IMR-90 (cell line): ENCODE measurements at regions not wholly inside any gene's neighbourhood (a gene's known extent, or its start where the extent isn't known, plus 50 kb on each side); places are given as distances from the start of the nearest gene placed in this dataset.

Source experiments
- ATAC-seq: fragments of 200-7000 bp; cut with Tn5 transposase; 2 replicates; pipeline ENCODE4 v1.9.1; 2020; ENCODE audit warnings: low read depth, mild to moderate bottlenecking, moderate library complexity
- BruUV-seq: library from RNA; stranded (reverse); fragments of 400-500 nt; replicated peaks from 2 replicates; lab custom pipeline; 2021; lab: Mats Ljungman, UMichigan
- CTCF ChIA-PET: fragments of 300-600 bp; formaldehyde crosslinking; extraction: SDS; loops from one replicate; lab custom pipeline; 2021; ENCODE audit warnings: antibody characterized with exemption; lab: Yijun Ruan, JAX
- POLR2A ChIA-PET: fragments of 300-600 bp; sonication (Branson Sonifier 250); formaldehyde crosslinking; loops from one replicate; lab custom pipeline; 2022; ENCODE audit warnings: antibody characterized with exemption; ENCODE audit not compliant: unreplicated experiment; lab: Charles Lee
- DNase-seq: peaks from one replicate; pipeline ENCODE4 v3.0.0; 2013
- H2AFZ ChIP-seq: replicated peaks from 2 replicates; pipeline ENCODE3; 2013; ENCODE audit warnings: low read length, mild to moderate bottlenecking; ENCODE audit not compliant: poor library complexity
- H2AK5ac ChIP-seq: 2 replicates; pipeline ENCODE4 v1.6.1; 2013; ENCODE audit warnings: low read depth, low read length, inconsistent platforms
- H2AK9ac ChIP-seq: replicated peaks from 2 replicates; pipeline ENCODE3; 2013; ENCODE audit warnings: mild to moderate bottlenecking, low read depth, low read length, moderate library complexity; ENCODE audit not compliant: poor library complexity
- H2BK120ac ChIP-seq: 2 replicates; pipeline ENCODE4 v1.6.1; 2013; ENCODE audit warnings: low read depth, low read length, inconsistent platforms
- H2BK15ac ChIP-seq: 3 replicates; pipeline ENCODE4 v1.6.1; 2013; ENCODE audit warnings: low read depth, low read length, inconsistent platforms
- H2BK20ac ChIP-seq: 2 replicates; pipeline ENCODE4 v1.6.1; 2013; ENCODE audit warnings: low read depth, mild to moderate bottlenecking, inconsistent platforms, low read length, moderate library complexity
- H2BK5ac ChIP-seq: 2 replicates; pipeline ENCODE4 v1.6.1; 2013; ENCODE audit warnings: mild to moderate bottlenecking, low read depth, low read length, inconsistent platforms; ENCODE audit not compliant: poor library complexity, severe bottlenecking
- H3K14ac ChIP-seq: replicated peaks from 2 replicates; pipeline ENCODE4 v1.6.1; 2013; ENCODE audit warnings: low read depth, low read length, inconsistent platforms
- H3K18ac ChIP-seq: 2 replicates; pipeline ENCODE4 v1.6.1; 2013; ENCODE audit warnings: low read depth, low read length, control low read depth
- H3K23ac ChIP-seq: 2 replicates; pipeline ENCODE4 v1.6.1; 2013; ENCODE audit warnings: low read depth, low read length, inconsistent platforms
- H3K27ac ChIP-seq: 2 replicates; pipeline ENCODE4 v1.5.1; 2013; ENCODE audit warnings: mild to moderate bottlenecking, control low read depth, low read length; ENCODE audit not compliant: insufficient read depth
- H3K27me3 ChIP-seq: 2 replicates; pipeline ENCODE4 v1.6.1; 2013; ENCODE audit warnings: low read length; ENCODE audit not compliant: control insufficient read depth, insufficient read depth
- H3K36me3 ChIP-seq: 2 replicates; pipeline ENCODE4 v1.6.1; 2013; ENCODE audit warnings: low read length, mixed read lengths; ENCODE audit not compliant: control insufficient read depth, insufficient read depth
- H3K4ac ChIP-seq: 2 replicates; pipeline ENCODE4 v1.6.1; 2013; ENCODE audit warnings: low read depth, low read length, inconsistent platforms
- H3K4me1 ChIP-seq: 2 replicates; pipeline ENCODE4 v1.6.1; 2013; ENCODE audit warnings: low read length, mixed read lengths; ENCODE audit not compliant: control insufficient read depth, insufficient read depth
- H3K4me2 ChIP-seq: 2 replicates; pipeline ENCODE4 v1.6.1; 2013; ENCODE audit warnings: low read depth, mild to moderate bottlenecking, control low read depth, low read length, moderate library complexity
- H3K4me3 ChIP-seq: 2 replicates; pipeline ENCODE4 v1.5.1; 2013; ENCODE audit warnings: low read depth, mild to moderate bottlenecking, control low read depth, low read length, moderate library complexity; ENCODE audit not compliant: insufficient read depth
- H3K56ac ChIP-seq: 2 replicates; pipeline ENCODE4 v1.6.1; 2013; ENCODE audit warnings: low read length, inconsistent platforms; ENCODE audit not compliant: insufficient read depth; ENCODE audit errors: extremely low read depth
- H3K79me1 ChIP-seq, 2 experiments: 2 replicates each; pipeline ENCODE4 v1.6.1; 2013; ENCODE audit warnings: low read length in 2 of 2, inconsistent platforms in 1 of 2, low read depth in 1 of 2
- H3K9ac ChIP-seq: 2 replicates; pipeline ENCODE4 v1.6.1; 2013; ENCODE audit warnings: low read depth, low read length, control low read depth
- H3K9me1 ChIP-seq: 2 replicates; pipeline ENCODE4 v1.6.1; 2013; ENCODE audit warnings: low read length, inconsistent platforms; ENCODE audit not compliant: insufficient read depth
- H3K9me3 ChIP-seq: 2 replicates; pipeline ENCODE4 v1.6.1; 2013; ENCODE audit warnings: low read length; ENCODE audit not compliant: control insufficient read depth, insufficient read depth
- H4K20me1 ChIP-seq: 2 replicates; pipeline ENCODE4 v1.6.1; 2013; ENCODE audit warnings: low read length, inconsistent platforms; ENCODE audit not compliant: insufficient read depth
- H4K5ac ChIP-seq: 2 replicates; pipeline ENCODE4 v1.6.1; 2013; ENCODE audit warnings: mild to moderate bottlenecking, low read depth, low read length, control low read depth
- H4K8ac ChIP-seq, 2 experiments: 2 replicates each; pipeline ENCODE4 v1.6.1; 2013; ENCODE audit warnings: low read depth in 2 of 2, low read length in 2 of 2, control low read depth in 1 of 2, inconsistent platforms in 1 of 2
- H4K91ac ChIP-seq: 2 replicates; pipeline ENCODE4 v1.6.1; 2013; ENCODE audit warnings: low read depth, low read length, inconsistent platforms; ENCODE audit not compliant: insufficient read depth
- BHLHE40 ChIP-seq: fragments of 150-350 bp; IDR thresholded peaks from 2 replicates; pipeline ENCODE4 v1.6.1; 2016; ENCODE audit warnings: mild to moderate bottlenecking, low read depth, low read length
- CHD1 ChIP-seq: IDR thresholded peaks from 2 replicates; pipeline ENCODE4 v1.6.1; 2012; ENCODE audit warnings: low read depth, low read length, improper control_type of control experiment
- CTCF ChIP-seq: conservative IDR thresholded peaks from 2 replicates; pipeline ENCODE4 v1.5.1; 2012; ENCODE audit warnings: mild to moderate bottlenecking, low read depth, low read length, improper control_type of control experiment
- MAFK ChIP-seq: IDR thresholded peaks from 2 replicates; pipeline ENCODE4 v1.6.1; 2012; ENCODE audit warnings: low read depth, low read length, improper control_type of control experiment
- POLR2A ChIP-seq: IDR thresholded peaks from 2 replicates; pipeline ENCODE4 v1.6.1; 2012; ENCODE audit warnings: mild to moderate bottlenecking, low read depth, low read length
- RFX5 ChIP-seq: IDR thresholded peaks from 2 replicates; pipeline ENCODE4 v1.8.0; 2012; ENCODE audit warnings: low read depth, mild to moderate bottlenecking, low read length, moderate library complexity
- USF2 ChIP-seq: fragments of 150-350 bp; IDR thresholded peaks from 2 replicates; pipeline ENCODE4 v1.6.1; 2017; ENCODE audit warnings: mild to moderate bottlenecking, antibody characterized with exemption, low read length, low read depth
- WGBS, 2 experiments: methylation state at CpG; one replicate each; pipeline versions ENCODE4 v1.1.5 to v1.1.7; 2013; ENCODE audit warnings: missing lambda C conversion rate in 2 of 2; ENCODE audit not compliant: insufficient read length in 1 of 2; ENCODE audit errors: extremely low coverage in 2 of 2; 5-methylcytosine and 5-hydroxymethylcytosine counted together
- dilution Hi-C: fragments of 300-500 bp; cut with HindIII; formaldehyde crosslinking; loops from one replicate; pipeline ENCODE4 v1.14.3; 2018; ENCODE audit warnings: low sequenced_read_pairs; ENCODE audit not compliant: unreplicated experiment
- in situ Hi-C: fragments of 300-500 bp; cut with MboI; formaldehyde crosslinking; loops from 3 replicates; pipeline ENCODE4 v1.14.3; 2019; ENCODE audit warnings: low sequenced_read_pairs, inconsistent platforms, mixed read lengths
- intact Hi-C: fragments of 100-400 bp; cut with micrococcal nuclease; formaldehyde crosslinking; loops from 2 replicates; pipeline ENCODE4 v1.10.0; 2022

DNA sequence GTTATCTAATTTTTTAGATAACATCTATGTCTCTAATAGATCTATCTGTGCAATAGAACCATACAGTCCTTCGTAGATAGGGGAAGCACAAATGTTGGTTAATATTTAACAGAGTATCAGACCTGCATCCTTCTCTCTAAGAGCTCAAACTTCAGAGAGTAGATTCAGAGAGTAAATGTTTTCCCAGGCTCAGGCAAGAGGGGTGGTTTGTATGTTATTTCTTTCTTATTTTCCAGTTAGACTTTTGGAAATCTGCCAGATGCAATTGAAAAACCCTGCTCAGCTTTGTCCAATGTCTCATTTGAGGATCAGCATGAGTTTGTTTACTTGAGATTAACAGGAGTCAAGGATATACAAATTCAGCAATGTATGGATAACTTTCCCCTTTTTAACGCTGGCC is 361.9 kb downstream of the BCKDHB start:
- POLR2A ChIA-PET, result no interaction called here
- no peak overlapping the region for H2AFZ ChIP-seq
- intact Hi-C loops, result no loop called here

More for the DNA sequence above, 361.9 kb downstream of the BCKDHB start:
- Histone ChIP-seq H3K14ac (no peak overlapping the region), H3K23ac (no peak overlapping the region), H3K4me3 (no peak overlapping the region), H3K4me2 (no peak overlapping the region), H2BK15ac (no peak overlapping the region), H2AK9ac (no peak overlapping the region), H3K18ac (no peak overlapping the region), H3K9ac (no peak overlapping the region), H4K20me1 (no peaks in the 10 kb centered on the region), H4K5ac (no peak overlapping the region), H3K4ac (no peak overlapping the region), H2BK20ac (no peak overlapping the region), H3K9me1 (no peaks in the 10 kb centered on the region), H3K56ac (no peak overlapping the region), H3K27me3 (no peaks in the 10 kb centered on the region), H4K91ac (no peak overlapping the region), H3K9me3 (no peaks in the 10 kb centered on the region), H2BK5ac (no peak overlapping the region), H3K36me3 (no peaks in the 10 kb centered on the region), H3K79me1 (no peaks in the 10 kb centered on the region), H2BK120ac (no peak overlapping the region), H4K8ac (no peak overlapping the region), H3K27ac (no peak overlapping the region), H3K4me1 (no peaks in the 10 kb centered on the region), H2AK5ac (no peak overlapping the region)
- CTCF ChIA-PET, result no interaction called here
- in situ Hi-C loops, result no loop called here
- ATAC-seq, result no peak
- WGBS, 2 experiments, result no CpG with 5 or more reads among the region's 2 CpGs
- DNase-seq, result no peak
- TF ChIP-seq RFX5 (no peak), MAFK (no peak), POLR2A (no peak), BHLHE40 (no peak), USF2 (no peak), CTCF (no peak), CHD1 (no peak)
- BruUV-seq, result no TSS peak
- dilution Hi-C loops, result no loop called here
